Right lobe of liver (tissue), 6 donors: ENCODE measurements at regions not wholly inside any gene's neighbourhood (a gene's known extent, or its start where the extent isn't known, plus 50 kb on each side); places are given as distances from the start of the nearest gene placed in this dataset.

Experiments
- ATAC-seq, 4 donors: fragments of 200-7000 bp; cut with Tn5 transposase; one replicate each; pipeline ENCODE4 v1.9.1; 2020; ENCODE audit warnings: mild to moderate bottlenecking in 4 of 4, moderate library complexity in 4 of 4
- DNase-seq, 3 donors: peaks; one replicate each; pipeline ENCODE4 v3.0.0-alpha.2; 2020
- H3K27ac ChIP-seq, 3 donors: fragments of 200-600 bp; one replicate each; pipeline ENCODE4 v1.8.0; 2022
- H3K27me3 ChIP-seq, 2 donors: fragments of 200-600 bp; one replicate each; pipeline ENCODE4 v1.8.0; 2022
- H3K36me3 ChIP-seq, 4 donors: fragments of 200-600 bp; sonication (generic) in 1 of 4; one replicate each; pipeline versions ENCODE4 v1.5.1 to v1.8.0; 2017 to 2022; ENCODE audit warnings: control low read depth in 1 of 4
- H3K4me1 ChIP-seq, 4 donors: fragments of 200-600 bp; sonication (generic) in 1 of 4; one replicate each; pipeline versions ENCODE4 v1.5.1 to v1.8.0; 2017 to 2022; ENCODE audit warnings: control low read depth in 1 of 4
- H3K4me3 ChIP-seq, 3 donors: fragments of 200-600 bp; one replicate each; pipeline ENCODE4 v1.8.0; 2022
- H3K9me3 ChIP-seq, 4 donors: fragments of 200-600 bp; sonication (generic) in 1 of 4; one replicate each; pipeline versions ENCODE4 v1.5.1 to v1.8.0; 2017 to 2022; ENCODE audit warnings: control low read depth in 1 of 4
- POLR2A ChIP-seq: fragments of 450-650 bp; IDR thresholded peaks from one replicate; pipeline ENCODE4 v1.6.1; 2017; ENCODE audit warnings: antibody characterized with exemption, mild to moderate bottlenecking
- WGBS: methylation state at CpG from one replicate; pipeline ENCODE4 v1.1.6; 2018; ENCODE audit warnings: low coverage, low lambda C conversion rate; ENCODE audit not compliant: insufficient coverage; ENCODE audit errors: missing lambda C conversion rate; 5-methylcytosine and 5-hydroxymethylcytosine counted together
- intact Hi-C, 2 donors: fragments of 100-400 bp; cut with DNase I; formaldehyde crosslinking; loops; one replicate each; pipeline versions ENCODE4 v1.11.2 to v1.14.1; 2022
- TF ChIP-seq, protein P1 (sequence below), 4 donors: fragments of 200-600 bp in 3 of 4; fragments of 450-650 bp in 1 of 4; IDR thresholded peaks; one replicate each; pipeline versions ENCODE4 v1.5.1 to v1.8.0; 2016 to 2022; ENCODE audit warnings: antibody characterized with exemption in 4 of 4, mild to moderate bottlenecking in 2 of 4
- donor health status: DM: no; HTN: yes; CAD: no.
- donor health status: DM: no; HTN: no; CAD: no.
- donor health status: DM: no; HTN: no; CAD: no.
- donor health status: DM: no; HTN: yes; CAD: no.
- donor health status: DM: no; HTN: yes; CAD: no.

DNA sequence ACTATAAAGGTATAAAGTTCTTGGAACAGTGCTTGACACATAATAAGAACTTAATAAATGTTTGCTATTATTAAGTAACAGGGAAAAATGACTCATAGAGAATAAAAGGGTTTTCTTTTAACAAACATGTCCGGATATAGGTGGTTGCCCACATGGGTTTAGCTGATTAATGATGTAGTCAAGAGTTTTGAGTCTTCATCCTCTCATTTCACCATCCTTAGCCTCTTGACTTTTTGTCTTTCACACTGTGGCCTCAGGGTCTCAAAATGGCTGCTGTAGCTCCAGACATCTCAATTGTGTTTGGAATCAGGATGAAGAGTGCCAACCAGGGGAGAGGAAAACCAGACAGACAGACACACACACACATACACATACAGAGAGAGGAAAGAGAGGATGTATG is 97.9 kb downstream of the HSPH1 start:
- Histone ChIP-seq H3K4me1 (no peaks in the 10 kb centered on the region), H3K27ac (no peak overlapping the region), H3K9me3 (no peaks in the 10 kb centered on the region), H3K27me3 (no peaks in the 10 kb centered on the region), H3K4me3 (no peak overlapping the region), H3K36me3 (no peaks in the 10 kb centered on the region)
- intact Hi-C loops = no loop called here
- ATAC-seq = no peak
- TF ChIP-seq, protein P1, sequence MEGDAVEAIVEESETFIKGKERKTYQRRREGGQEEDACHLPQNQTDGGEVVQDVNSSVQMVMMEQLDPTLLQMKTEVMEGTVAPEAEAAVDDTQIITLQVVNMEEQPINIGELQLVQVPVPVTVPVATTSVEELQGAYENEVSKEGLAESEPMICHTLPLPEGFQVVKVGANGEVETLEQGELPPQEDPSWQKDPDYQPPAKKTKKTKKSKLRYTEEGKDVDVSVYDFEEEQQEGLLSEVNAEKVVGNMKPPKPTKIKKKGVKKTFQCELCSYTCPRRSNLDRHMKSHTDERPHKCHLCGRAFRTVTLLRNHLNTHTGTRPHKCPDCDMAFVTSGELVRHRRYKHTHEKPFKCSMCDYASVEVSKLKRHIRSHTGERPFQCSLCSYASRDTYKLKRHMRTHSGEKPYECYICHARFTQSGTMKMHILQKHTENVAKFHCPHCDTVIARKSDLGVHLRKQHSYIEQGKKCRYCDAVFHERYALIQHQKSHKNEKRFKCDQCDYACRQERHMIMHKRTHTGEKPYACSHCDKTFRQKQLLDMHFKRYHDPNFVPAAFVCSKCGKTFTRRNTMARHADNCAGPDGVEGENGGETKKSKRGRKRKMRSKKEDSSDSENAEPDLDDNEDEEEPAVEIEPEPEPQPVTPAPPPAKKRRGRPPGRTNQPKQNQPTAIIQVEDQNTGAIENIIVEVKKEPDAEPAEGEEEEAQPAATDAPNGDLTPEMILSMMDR (IDR thresholded peaks at IDR 0.05) = no peak
- no peak for DNase-seq
- 57% methylated on average over 1 of the region's 1 CpG for WGBS

DNA sequence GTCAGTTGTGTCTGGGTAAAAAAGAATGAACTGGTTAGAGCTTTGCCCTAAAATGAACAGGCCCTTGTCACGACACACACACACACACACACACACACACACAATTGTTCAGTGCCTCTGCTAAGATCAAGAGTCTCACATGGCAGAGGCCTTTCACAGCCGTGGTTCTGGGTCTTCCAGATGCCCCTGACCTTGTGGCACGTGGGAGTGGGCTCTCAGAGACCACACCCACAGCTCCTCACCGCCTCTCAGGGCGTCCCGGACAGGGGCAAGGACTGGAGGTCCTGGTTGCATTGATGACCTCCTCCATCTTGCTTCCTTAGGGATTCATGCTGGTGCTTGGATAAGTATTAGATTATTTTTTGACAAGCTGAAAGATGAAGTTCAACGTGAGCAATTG is 101.0 kb downstream of the HSPH1 start:
- Histone ChIP-seq H3K27me3 (no peaks in the 10 kb centered on the region), H3K4me3 (no peak overlapping the region), H3K4me1 (no peaks in the 10 kb centered on the region), H3K36me3 (no peaks in the 10 kb centered on the region), H3K27ac (no peak overlapping the region), H3K9me3 (no peaks in the 10 kb centered on the region)
- no peak for ATAC-seq
- WGBS = 29% methylated on average over 3 of the region's 7 CpGs
- TF ChIP-seq POLR2A = no peak
- TF ChIP-seq, protein P1 (IDR thresholded peaks at IDR 0.05) = no peak
- intact Hi-C loops = no loop called here
- DNase-seq = no peak

DNA sequence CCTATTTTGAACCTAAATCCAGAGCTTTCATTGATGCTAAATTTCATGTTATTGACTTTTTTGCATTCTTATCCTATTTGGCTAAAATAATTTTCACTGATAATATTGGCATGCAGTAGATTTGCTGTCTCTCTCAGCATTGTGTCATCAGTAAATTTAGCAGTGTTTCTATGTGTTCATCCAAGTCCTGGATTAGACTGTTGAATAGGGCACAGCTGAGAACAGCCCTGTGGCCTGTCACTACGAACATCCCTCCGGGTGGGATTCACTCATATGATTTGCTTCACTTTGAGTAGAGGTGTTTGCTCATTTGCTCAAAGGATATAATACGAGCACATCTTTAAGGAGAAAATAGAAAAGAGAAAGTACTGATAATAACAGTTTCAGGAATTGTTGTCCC is 101.5 kb downstream of the HSPH1 start:
- H3K27me3 ChIP-seq = no peaks in the 10 kb centered on the region
- no peaks in the 10 kb centered on the region for H3K36me3 ChIP-seq
- intact Hi-C loops = no loop called here
- no peak for ATAC-seq
- no peak overlapping the region for H3K4me3 ChIP-seq
- no peak for TF ChIP-seq POLR2A
- TF ChIP-seq, protein P1 (IDR thresholded peaks at IDR 0.05) = no peak
- H3K4me1 ChIP-seq = no peaks in the 10 kb centered on the region
- no peaks in the 10 kb centered on the region for H3K9me3 ChIP-seq
- no peak overlapping the region for H3K27ac ChIP-seq
- DNase-seq = no peak
- 54% methylated on average over 3 of the region's 3 CpGs for whole genome bisulfite sequencing

DNA sequence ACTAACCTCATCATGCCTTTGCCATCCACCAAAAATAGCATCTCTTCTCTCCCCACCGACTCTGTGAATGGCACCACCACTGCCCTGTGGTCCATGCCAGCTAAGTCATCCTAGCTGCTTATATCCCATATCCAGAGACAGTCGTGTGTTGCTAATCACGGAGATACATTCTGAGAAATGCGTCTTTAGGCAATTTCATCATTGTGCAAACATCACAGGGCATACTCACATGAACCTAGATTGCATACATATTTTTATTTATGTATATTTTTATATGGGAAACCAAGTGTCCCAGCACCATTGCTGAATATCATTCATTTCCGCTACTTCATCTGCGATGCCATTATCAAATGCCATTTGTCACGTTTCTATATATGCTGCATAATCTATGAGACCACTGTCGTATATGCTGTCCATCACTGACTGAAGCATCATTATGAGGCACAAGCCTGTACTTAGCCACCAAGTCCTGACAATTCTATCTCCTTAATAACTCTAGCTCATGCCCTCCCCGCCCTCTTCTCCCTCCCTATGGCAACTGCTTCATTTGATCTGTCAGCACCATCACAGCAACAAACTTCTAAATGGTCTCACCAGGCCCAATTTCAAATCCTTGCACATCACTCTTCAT is 104.2 kb downstream of the HSPH1 start:
- Histone ChIP-seq H3K27ac (no peak overlapping the region), H3K9me3 (no peaks in the 10 kb centered on the region), H3K4me3 (no peak overlapping the region), H3K27me3 (no peaks in the 10 kb centered on the region), H3K36me3 (no peaks in the 10 kb centered on the region), H3K4me1 (no peaks in the 10 kb centered on the region)
- TF ChIP-seq POLR2A = no peak
- TF ChIP-seq, protein P1 (IDR thresholded peaks at IDR 0.05) = no peak
- WGBS = 85% methylated on average over 9 of the region's 9 CpGs
- no peak for DNase-seq
- intact Hi-C loops = no loop called here
- no peak for ATAC-seq
